Activated CD4-positive, alpha-beta T cell treated with anti-CD3 and anti-CD28 coated beads, Interleukin-2, amount 50 U/mL, for 16 hours (primary cell): ENCODE measurements at regions not wholly inside any gene's neighbourhood (a gene's known extent, or its start where the extent isn't known, plus 50 kb on each side); places are given as distances from the start of the nearest gene placed in this dataset.
"Not testable (repeated sequence)": the region's sequence is repeated elsewhere in the genome, so short reads cannot be mapped to it uniquely, and the experiment has no call there.

ENCODE experiments used
- DNase-seq: peaks from one replicate; pipeline ENCODE4 v3.0.0-alpha.2; 2020

GRCh38 chr11:39462506-39462905 lies 1996.9 kb downstream of the LRRC4C start:
- DNase-seq, result no peak

GRCh38 chr11:39461066-39461465 lies 1998.4 kb downstream of the LRRC4C start:
- no peak for DNase-seq

- no peak for DNase-seq
These were observed 1999.8 kb downstream of the LRRC4C start for GRCh38 chr11:39459606-39460005.

- no peak for DNase-seq
These were observed 2001.0 kb downstream of the LRRC4C start for GRCh38 chr11:39458481-39458880.

GRCh38 chr11:39443424-39444022 lies 2015.9 kb downstream of the LRRC4C start:
- DNase-seq, result no peak

GRCh38 chr11:39442177-39442576 lies 2017.3 kb downstream of the LRRC4C start:
- no peak for DNase-seq

- DNase-seq, result no peak
These were observed 2023.8 kb downstream of the LRRC4C start for GRCh38 chr11:39435641-39436040.

- no peak for DNase-seq
These were observed 2025.0 kb downstream of the LRRC4C start for GRCh38 chr11:39434466-39434865.

GRCh38 chr11:39432929-39433328 lies 2026.5 kb downstream of the LRRC4C start:
- no peak for DNase-seq

GRCh38 chr11:39425226-39425625 lies 2034.2 kb downstream of the LRRC4C start:
- no peak for DNase-seq

GRCh38 chr11:39412117-39412516 lies 2047.3 kb downstream of the LRRC4C start:
- DNase-seq, result no peak

- no peak for DNase-seq
These were observed 2073.5 kb downstream of the LRRC4C start for GRCh38 chr11:39385911-39386310.

- DNase-seq, result peak; percentile 28
These were observed 2084.3 kb downstream of the LRRC4C start for GRCh38 chr11:39374963-39375698.

- no peak for DNase-seq
These were observed 2091.9 kb downstream of the LRRC4C start for GRCh38 chr11:39367534-39367933.

GRCh38 chr11:39365809-39366436 lies 2093.5 kb downstream of the LRRC4C start:
- no peak for DNase-seq

GRCh38 chr11:39363571-39363970 lies 2095.9 kb downstream of the LRRC4C start:
- DNase-seq, result no peak

GRCh38 chr11:39361557-39361956 lies 2097.9 kb downstream of the LRRC4C start:
- DNase-seq, result no peak

- no peak for DNase-seq
These were observed 2113.5 kb downstream of the LRRC4C start for GRCh38 chr11:39345834-39346442.

GRCh38 chr11:39341461-39341860 lies 2118.0 kb downstream of the LRRC4C start:
- no peak for DNase-seq

GRCh38 chr11:39333006-39333405 lies 2126.4 kb downstream of the LRRC4C start:
- not testable (repeated sequence) for DNase-seq

GRCh38 chr11:39327302-39327701 lies 2132.2 kb downstream of the LRRC4C start:
- DNase-seq, result no peak

GRCh38 chr11:39311888-39312287 lies 2147.6 kb downstream of the LRRC4C start:
- not testable (repeated sequence) for DNase-seq

- DNase-seq, result no peak
These were observed 2154.9 kb downstream of the LRRC4C start for GRCh38 chr11:39304586-39304985.

- no peak for DNase-seq
These were observed 2164.8 kb downstream of the LRRC4C start for GRCh38 chr11:39294648-39295047.
